GM18861 (cell line): ENCODE measurements at regions not wholly inside any gene's neighbourhood (a gene's known extent, or its start where the extent isn't known, plus 50 kb on each side); places are given as distances from the start of the nearest gene placed in this dataset.
"Not testable (repeated sequence)": the region's sequence is repeated elsewhere in the genome, so short reads cannot be mapped to it uniquely, and the experiment has no call there.

ENCODE experiments used
- ATAC-seq: cut with Tn5 transposase; IDR thresholded peaks from one replicate; pipeline ENCODE4 v1.9.1; 2021; ENCODE audit not compliant: unreplicated experiment

DNA sequence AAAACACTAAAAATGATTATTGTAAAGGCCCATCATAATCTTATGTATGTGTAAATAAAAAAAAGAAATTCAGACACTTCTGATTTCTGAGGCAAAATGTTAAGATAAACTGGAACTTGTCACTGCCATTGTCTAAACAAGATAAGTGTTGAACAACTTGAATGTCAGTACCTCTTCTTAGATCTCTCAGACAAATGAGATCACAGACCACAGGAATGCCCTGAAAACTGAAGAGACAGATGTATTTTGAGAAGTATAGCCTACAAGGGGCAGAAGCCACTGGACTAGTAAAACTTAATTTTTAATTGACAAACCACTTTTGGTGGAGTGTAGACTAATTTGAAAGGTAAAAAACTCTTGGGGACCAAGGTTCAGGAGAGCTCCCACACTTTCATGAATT lies 375.5 kb upstream of the SLITRK5 start:
- no peak for ATAC-seq

DNA sequence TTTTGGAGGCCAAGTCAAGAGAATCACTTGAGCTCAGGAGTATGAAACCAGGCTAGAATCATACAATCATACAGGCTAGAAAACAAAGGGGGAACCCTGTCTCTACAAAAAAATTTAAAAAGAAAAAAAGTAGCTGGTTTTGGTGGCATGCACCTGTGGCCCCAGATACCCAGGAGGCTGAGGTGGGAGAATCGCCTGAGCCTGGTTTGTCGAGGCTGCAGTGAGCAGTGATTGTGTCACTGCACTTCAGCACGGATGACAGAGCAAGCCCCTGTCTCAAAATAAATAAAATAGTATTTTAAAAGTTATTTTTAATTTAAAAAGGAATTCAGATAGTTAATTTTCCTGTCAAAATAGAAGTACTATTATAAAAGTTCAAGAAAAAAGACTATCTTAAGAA lies 369.1 kb upstream of the SLITRK5 start:
- no peak for ATAC-seq

DNA sequence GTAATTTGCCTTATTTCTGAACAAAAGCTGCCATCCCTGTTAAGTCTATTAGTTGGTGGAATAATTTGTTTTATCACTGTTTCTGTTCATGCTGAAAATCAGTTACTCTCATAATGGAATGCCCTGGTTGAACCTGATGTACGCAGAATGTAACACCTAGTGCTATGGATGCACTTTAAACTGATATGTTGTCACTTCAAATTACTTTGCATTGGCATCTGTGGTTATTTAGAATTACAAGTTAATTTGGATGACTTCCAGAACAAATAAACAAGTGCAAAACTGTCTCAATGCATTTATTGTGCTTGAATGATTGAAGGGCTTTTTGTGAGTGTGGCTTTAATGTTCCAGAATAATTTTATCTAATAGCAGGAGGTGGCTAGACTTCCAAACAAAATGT lies 368.2 kb upstream of the SLITRK5 start:
- ATAC-seq = no peak

DNA sequence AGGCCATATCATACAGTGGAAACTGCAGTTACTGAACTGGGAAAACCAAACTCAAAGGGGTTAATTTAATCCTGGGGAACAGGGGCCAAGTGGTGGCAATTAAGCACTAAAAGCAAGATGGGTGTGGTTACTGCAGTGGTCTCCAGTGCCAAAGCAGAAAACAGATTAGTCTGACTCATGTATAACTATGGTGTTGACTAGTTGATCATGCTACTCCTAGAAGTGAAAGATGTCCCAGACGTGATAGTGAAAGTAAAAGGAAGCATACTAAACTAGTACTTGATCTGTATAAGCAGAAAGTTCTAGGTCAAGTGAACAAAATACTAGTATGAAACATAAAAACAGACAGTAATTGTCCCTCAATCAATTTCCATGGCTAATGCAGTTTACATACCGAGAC lies 360.0 kb upstream of the SLITRK5 start:
- no peak for ATAC-seq

DNA sequence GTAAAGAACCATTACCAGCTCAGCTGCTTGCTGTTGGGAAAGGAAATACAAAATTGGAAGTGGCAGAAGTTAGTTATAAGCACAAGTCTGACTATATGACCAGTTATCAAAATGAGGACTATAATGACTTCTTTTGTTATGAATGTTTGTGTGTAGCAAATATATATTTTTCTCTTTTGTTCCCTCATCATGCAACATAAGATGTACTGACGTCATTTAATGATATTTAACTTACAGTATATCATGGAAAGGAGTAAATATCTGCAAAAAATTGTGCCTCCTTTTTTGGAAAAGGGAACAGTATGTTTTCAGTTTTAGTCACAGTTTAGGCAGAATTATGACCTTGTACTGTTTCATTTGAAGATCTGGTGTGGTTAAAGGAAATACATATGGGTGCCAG lies 356.3 kb upstream of the SLITRK5 start:
- ATAC-seq = no peak

DNA sequence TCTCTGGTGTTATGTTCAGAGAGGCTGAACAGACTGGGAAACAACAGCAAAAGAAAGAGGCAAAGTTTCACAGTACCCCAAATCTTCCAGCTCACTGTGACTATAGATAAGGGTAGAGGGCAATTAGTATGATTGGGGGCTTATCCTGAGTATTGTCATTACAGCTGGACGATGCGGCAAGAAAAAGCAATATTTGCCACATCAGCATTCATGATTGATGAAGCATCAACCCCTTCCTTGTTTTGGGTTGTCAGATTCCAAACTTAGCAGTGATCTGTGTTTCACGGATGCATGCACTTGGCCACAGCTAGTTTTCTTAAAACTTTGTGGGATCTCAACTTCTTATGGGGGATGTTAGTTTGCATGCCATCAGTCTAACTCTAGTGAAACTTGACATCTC lies 348.8 kb upstream of the SLITRK5 start:
- no peak for ATAC-seq

DNA sequence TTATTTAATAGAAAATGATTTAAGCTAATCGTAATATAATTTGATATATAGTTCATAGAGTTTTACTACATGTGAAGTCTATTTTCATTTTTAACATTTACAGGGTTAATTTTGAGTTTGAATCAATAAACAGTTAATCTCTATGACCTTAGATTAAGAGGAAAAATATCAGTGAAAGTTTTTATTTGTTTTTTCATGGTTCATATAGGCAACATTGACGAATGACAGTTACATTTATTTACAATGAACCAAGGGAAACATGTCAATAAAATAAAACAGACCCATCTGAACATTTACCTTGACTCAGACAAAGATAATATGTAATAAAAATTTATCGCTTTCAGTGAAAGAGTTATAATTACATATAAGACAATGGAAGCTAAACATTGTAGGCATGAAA lies 346.6 kb upstream of the SLITRK5 start:
- ATAC-seq = no peak

DNA sequence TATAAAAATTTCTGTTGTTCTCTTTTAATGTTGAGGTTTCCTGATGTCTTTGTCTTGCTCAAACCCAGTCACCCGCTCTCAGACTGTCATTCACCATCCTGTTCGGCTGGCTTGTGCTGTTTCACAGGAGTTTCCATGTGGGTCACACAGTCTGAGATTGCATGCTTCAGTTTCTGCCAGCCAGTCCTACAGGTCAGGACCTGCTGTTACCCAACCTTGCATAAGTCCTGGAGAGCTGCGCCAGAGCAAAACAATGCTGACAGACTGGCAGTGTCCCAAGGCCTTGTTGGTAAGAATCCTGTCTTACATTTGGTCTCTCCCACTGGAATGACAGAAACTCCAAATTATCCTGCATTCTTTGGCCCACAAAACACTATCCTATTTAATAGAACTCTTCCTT lies 340.0 kb upstream of the SLITRK5 start:
- no peak for ATAC-seq

DNA sequence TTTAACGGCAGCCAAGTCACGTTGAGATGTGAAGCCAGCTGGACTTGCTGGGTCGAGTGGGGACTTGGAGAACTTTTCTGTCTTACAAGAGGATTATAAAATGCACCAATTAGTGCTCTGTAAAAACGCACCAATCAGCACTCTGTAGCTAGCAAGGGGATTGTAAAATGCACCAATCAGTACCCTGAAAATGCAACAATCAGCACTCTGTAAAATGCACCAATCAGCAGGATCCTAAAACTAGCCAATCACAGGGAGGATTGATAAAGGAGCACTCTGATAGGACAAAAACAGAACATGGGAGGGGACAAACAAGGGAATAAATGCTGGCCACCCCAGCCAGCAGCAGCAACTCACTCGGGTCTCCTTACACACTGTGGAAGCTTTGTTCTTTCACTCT lies 337.6 kb upstream of the SLITRK5 start:
- no peak for ATAC-seq

DNA sequence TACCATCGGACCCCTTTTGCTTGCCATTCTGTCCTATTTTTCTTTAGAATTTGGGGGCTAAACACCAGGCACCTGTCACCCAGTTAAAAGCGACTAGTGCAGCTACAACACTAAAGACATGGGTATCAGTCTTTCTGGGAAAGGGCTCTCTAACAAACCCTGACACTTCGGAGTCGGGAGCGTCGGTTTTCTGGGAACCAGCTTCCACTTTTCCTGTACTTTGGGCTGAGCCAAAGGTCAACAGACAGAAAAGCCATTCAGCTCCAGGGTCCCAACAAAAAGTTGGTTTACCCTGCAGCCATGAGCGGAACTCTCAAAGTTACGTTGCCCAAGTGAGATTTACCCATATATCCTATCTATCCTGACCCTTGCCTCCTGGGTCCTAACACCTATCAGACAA lies 337.0 kb upstream of the SLITRK5 start:
- ATAC-seq = no peak

DNA sequence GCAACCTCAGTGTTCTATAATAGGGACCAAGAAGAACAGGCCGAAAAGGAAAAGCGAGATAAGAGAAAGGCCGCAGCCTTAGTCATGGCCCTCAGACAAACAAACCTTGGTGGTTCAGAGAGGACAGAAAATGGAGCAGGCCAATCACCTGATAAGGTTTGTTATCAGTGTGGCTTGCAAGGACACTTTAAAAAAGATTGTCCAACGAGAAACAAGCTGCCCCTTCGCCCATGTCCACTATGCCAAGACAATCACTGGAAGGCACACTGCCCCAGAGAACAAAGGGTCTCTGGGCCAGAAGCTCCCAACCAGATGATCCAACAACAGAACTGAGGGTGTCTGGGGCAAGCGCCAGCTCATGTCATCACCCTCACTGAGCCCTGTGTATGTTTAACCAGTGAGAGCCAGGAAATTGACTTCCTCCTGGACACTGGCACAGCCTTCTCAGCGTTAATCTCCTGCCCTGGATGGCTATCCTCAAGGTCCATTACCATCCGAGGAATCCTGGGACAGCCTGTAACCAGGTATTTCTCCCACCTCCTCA lies 334.8 kb upstream of the SLITRK5 start:
- not testable (repeated sequence) for ATAC-seq

DNA sequence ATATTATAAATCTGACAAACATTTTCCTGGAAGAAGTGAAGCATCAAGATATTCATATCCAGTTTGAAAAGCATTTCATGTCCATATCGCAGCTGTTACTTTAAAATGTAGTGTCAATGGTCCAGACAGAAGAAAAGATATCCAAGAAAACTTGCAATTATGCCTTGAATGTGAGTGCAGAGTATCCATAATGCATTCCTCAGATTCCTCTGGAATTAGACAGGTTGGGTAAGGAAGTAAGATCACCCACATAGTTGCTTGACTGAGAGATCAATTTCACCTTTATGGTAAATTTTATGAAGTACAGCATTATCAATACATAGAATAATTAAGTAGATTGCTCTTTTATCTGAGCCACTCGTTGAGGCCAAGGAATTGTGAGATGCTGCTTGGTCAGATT lies 327.0 kb upstream of the SLITRK5 start:
- ATAC-seq = no peak

DNA sequence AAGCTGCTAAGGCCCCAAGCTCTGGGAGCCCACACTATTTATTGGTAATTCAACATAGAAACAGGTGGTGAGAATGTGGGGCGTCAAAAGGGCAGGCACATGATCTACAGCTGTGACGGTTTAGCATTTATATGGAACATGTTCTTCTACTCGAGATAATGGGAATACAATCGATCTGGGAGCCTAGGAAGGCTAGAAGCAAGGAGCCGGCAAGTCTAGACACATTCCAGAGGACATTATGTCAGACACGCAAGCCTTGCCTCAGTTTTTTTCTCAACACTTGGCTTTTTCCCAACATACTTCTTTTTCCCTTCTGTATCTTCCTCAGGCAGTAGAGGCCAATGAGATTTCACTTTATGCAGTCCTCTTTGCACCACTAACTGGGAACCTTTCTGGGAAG lies 315.7 kb upstream of the SLITRK5 start:
- ATAC-seq = no peak

DNA sequence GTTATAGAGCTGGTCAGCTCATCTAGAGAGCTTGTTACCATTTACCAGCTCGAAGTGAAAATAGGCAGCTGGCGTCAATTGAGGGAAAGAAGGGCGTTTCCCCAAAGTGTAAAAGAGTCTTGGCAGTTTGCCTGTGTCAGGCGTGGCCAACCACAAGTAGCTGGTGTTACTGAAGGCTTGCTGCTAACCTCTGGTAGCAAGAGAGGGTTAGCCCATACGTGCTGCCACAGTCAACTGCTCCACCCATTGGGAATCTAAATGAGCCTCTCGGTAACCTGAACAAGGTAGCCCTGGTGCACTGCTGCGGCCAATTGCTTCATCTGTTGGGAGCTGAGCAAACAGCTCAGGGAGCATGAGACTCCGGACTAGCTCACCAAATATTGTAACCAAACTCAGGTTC lies 314.9 kb upstream of the SLITRK5 start:
- no peak for ATAC-seq

DNA sequence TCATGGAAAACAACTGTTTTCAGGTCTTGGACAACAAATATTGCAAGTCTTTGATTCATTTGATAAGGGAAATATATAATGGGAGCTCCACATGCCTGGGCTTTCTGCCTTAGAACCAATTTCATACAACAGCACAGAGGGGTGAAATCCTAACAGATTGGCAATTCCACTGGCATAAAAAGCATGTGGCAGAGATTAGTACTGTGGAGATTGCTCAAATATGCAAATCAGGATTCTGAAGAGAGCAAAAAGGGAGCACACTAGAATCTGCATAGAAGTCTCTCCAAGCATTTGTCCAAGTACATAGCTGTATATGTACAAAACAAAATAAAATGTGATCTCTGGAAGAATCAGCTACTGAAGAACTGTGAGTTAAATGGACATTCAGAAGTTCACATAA lies 312.9 kb upstream of the SLITRK5 start:
- ATAC-seq = no peak

DNA sequence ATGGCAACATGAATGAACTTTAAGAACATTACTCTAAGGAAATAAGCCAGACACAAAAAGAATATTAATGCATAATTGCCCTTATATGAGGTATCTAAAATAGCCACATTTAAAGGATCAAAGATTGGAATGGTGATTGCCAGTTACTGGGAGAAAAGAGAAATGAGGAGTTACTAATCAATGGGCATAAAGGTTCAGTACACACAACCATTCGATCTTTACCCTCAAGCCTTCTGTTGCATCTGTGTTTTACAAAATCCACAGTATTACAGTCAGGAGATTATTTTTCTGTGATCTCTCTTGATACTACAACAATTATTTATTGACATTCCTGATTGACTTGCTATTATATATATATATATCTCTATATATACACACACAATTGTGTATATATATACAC lies 310.0 kb upstream of the SLITRK5 start:
- ATAC-seq = no peak

DNA sequence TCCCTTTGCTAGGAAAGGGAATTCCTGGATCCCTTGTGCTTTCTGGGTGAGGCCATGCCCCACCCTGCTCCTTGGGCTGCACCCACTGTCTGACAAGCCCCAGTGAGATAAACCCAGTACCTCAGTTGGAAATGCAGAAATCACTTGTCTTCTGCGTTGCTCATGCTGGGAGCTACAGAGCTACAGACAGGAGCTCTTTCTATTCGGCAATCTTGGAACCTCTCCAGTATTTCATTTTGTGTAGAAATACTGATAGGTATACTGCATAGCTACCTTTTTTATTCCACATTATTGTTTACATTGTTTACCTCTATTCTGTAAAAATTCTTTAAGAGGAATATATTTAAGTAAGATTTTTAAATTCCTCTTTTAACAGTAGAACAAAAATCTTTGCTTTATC lies 302.5 kb upstream of the SLITRK5 start:
- ATAC-seq = no peak

DNA sequence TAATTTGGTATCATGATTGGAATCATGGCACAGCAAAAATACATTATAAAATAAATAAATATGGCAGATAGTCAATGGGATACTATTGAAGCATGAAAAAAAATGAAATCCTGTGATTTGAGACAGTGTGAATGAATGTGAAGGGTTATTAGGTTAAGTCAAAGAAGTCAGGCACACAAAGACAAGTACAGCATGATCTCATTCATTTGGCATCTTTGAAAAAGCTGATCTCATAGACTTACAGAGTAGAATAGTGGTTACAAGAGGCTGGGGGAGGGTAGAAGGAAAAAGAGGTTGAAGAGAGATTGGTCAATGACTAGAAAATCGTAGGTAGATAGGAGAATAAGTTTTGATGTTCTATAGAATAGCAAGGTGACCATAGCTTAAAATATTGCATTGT lies 295.1 kb upstream of the SLITRK5 start:
- no peak for ATAC-seq

DNA sequence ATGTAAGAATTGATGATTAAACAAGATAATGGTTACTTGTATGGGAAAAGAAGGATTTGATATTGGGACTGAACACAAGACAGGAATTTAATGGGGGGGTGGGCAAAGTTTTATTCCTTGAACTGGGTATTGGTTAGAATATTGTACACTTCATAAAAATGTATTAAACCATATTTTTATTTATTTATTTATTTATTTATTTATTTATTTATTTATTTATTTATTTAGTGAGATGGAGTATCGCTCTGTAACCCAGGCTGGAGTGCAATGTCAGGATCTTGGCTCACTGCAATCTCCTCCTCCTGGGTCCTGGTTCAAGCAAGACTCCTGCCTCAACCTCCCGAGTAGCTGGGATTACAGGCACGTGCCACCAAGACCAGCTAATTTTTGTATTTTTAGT lies 287.1 kb upstream of the SLITRK5 start:
- no peak for ATAC-seq

DNA sequence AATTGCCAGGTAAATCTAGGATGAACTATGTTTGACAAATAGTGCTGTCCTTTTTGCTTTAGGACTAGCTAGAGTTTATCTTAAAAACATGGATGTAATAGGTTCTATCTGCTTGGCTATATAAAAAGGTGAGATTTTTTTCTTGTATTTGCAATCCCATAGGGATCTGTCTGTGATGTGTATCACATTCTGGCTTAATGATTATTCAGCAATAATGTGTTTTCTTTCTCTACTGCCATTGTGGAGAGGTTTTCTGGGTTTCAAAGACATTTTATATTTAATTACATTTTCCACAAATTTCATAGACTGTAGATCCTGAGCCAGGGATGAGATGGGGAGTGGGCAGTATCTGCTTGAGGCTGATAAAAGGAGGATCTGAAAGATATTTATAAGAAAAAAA lies 277.8 kb upstream of the SLITRK5 start:
- no peak for ATAC-seq

DNA sequence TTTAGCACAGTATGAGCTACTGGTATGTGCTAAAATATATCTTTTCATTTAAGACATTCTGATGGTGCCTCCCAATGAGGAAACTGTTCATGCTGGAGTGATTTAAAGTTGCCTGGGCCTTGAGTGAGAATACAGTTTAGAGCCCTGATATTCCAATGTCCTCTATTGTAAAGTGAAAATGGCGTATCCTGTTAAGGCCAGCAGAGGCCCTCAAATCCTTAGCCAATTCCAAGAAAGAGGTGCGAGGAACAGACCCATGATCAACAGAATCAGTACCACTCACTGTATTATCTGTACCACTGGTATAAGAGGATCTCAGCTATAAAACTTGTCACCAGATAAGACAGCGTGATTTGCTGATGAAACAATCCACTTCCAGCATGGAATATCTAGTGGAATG lies 273.1 kb upstream of the SLITRK5 start:
- ATAC-seq = no peak

DNA sequence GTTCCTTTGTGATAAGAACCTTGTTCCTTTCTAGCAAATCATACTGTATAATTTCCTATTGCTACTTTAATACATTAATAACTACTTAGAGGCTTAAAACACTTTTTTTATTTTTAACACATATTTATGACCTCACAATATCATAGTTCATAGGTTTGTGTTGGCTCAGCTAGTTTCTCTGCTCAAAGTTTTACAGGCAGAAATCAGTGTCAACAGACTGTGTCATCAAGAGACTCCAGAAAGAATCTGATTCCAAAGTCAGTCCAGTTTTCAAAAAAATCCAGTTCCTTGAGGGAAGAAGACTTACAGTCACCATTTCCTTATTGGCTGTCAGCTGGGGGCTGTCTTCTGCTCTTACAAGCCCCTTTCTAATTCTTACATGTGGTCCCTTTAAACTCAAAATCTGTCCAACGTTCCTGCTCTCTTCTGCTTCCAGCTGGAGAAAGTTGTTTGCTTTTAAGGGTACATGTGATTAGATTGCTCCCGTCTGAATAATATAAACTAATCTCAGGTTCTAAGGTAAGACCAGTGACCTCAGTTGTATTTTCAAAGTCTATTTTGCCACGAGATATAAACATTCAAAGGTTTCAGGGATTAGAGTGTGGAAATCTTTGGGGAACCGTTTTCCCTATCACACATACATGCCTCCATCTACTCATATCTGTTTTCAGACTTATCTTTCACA lies 267.3 kb upstream of the SLITRK5 start:
- ATAC-seq = no peak

DNA sequence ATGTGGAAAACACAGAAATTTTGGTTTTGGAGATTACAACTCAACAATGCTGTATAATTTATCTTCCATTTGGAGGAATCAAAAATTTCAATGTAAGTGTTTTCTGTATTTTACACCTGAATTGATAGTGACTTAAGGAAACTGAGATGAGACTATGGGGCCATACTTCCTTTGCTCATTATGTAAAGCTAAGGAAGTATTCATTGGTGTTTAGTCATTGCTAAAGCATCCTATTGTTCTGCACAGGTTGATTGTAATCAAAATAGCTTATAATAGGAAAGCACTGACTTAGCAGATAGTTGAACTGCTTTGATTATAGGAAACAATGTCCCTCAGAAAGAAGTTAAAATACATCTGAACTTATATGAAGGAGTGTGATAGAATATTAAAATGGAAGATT lies 244.4 kb upstream of the SLITRK5 start:
- no peak for ATAC-seq
